Mucosa of descending colon (tissue), 3 donors: ENCODE measurements at regions not wholly inside any gene's neighbourhood (a gene's known extent, or its start where the extent isn't known, plus 50 kb on each side); places are given as distances from the start of the nearest gene placed in this dataset.

Experiments used
- ATAC-seq: fragments of 200-7000 bp; cut with Tn5 transposase; one replicate; pipeline ENCODE4 v1.9.1; 2020; ENCODE audit warnings: mild to moderate bottlenecking, moderate library complexity
- DNase-seq, 3 donors: peaks; one replicate each; pipeline ENCODE4 v3.0.0-alpha.2; 2020
- H3K36me3 ChIP-seq: fragments of 200-600 bp; one replicate; pipeline ENCODE4 v1.8.0; 2021; ENCODE audit warnings: low read depth, mild to moderate bottlenecking
- H3K4me1 ChIP-seq: fragments of 200-600 bp; one replicate; pipeline ENCODE4 v1.8.0; 2021; ENCODE audit warnings: low read depth, mild to moderate bottlenecking
- H3K4me3 ChIP-seq: fragments of 200-600 bp; one replicate; pipeline ENCODE4 v1.8.0; 2021; ENCODE audit warnings: mild to moderate bottlenecking
- H3K9me3 ChIP-seq: fragments of 200-600 bp; one replicate; pipeline ENCODE4 v1.8.0; 2021; ENCODE audit warnings: mild to moderate bottlenecking
- CTCF ChIP-seq: fragments of 200-600 bp; IDR thresholded peaks from one replicate; pipeline ENCODE4 v1.8.0; 2022; ENCODE audit warnings: antibody characterized with exemption, mild to moderate bottlenecking
- intact Hi-C, 2 donors: fragments of 100-400 bp; cut with DNase I in 1 of 2; cut with micrococcal nuclease in 1 of 2; formaldehyde crosslinking; loops; one replicate each; pipeline versions ENCODE4 v1.11.0 to v1.11.1; 2022; cut with DNase I, micrococcal nuclease
- donor health status: DM: no; HTN: no; CAD: no; lungs with moderate emphysema.
- donor health status: DM: no; HTN: no; CAD: no.
- donor health status: DM: no; HTN: yes; CAD: no.

- DNase-seq: peak; percentile 65 to 78 (median 75)
- Histone ChIP-seq H3K4me3 (no peak overlapping the region), H3K9me3 (no peaks in the 10 kb centered on the region), H3K4me1 (peaks cover 24% of the 10 kb centered on the region), H3K36me3 (no peaks in the 10 kb centered on the region)
- peak; percentile 79 for ATAC-seq
- intact Hi-C loops: loop anchor here (2.0 to 5.0 kb wide), 2 partner anchors 335 to 341 kb away; no protein-coding TSS in a partner anchor
- TF ChIP-seq CTCF: no peak
Measured at GRCh38 chr11:128291835-128292234, 295.5 kb downstream of the ETS1 start.

- ATAC-seq (peak; percentile 14), DNase-seq (peak in 2 of 3 donors; percentile 49 to 58)
- Histone ChIP-seq H3K4me3 (no peak overlapping the region), H3K4me1 (peaks cover 24% of the 10 kb centered on the region), H3K36me3 (no peaks in the 10 kb centered on the region), H3K9me3 (no peaks in the 10 kb centered on the region)
- intact Hi-C loops: loop anchor here (2.0 to 5.0 kb wide), 2 partner anchors 336 to 342 kb away; no protein-coding TSS in a partner anchor
- TF ChIP-seq CTCF: no peak
Measured at GRCh38 chr11:128291007-128291406, 296.4 kb downstream of the ETS1 start.

- intact Hi-C loops: loop anchor here (2.0 to 5.0 kb wide), 2 partner anchors 337 to 343 kb away; no protein-coding TSS in a partner anchor
- peak; percentile 85 for ATAC-seq
- Histone ChIP-seq H3K36me3 (no peaks in the 10 kb centered on the region), H3K4me1 (peaks cover 24% of the 10 kb centered on the region), H3K4me3 (peak overlapping the region; percentile 10), H3K9me3 (no peaks in the 10 kb centered on the region)
- DNase-seq: peak; percentile 80 to 89 (median 87)
- TF ChIP-seq CTCF: peak; percentile 70
Measured at GRCh38 chr11:128290106-128290840, 297.1 kb downstream of the ETS1 start.

- intact Hi-C loops: loop anchor here in 1 of 2 donors (10.0 kb wide), 1 partner anchor 114 kb away; no protein-coding TSS in a partner anchor
- no peak for TF ChIP-seq CTCF
- Histone ChIP-seq H3K4me3 (no peak overlapping the region), H3K4me1 (peaks cover 20% of the 10 kb centered on the region), H3K36me3 (no peaks in the 10 kb centered on the region), H3K9me3 (no peaks in the 10 kb centered on the region)
- DNase-seq (no peak), ATAC-seq (no peak)
Measured at GRCh38 chr11:128289048-128289447, 298.3 kb downstream of the ETS1 start.

GRCh38 chr11:128288368-128288767 lies 299.0 kb downstream of the ETS1 start:
- Histone ChIP-seq H3K9me3 (no peaks in the 10 kb centered on the region), H3K4me3 (no peak overlapping the region), H3K36me3 (no peaks in the 10 kb centered on the region), H3K4me1 (peaks cover 20% of the 10 kb centered on the region)
- intact Hi-C loops: loop anchor here in 1 of 2 donors (10.0 kb wide), 1 partner anchor 114 kb away; no protein-coding TSS in a partner anchor
- no peak for ATAC-seq
- no peak for DNase-seq
- no peak for TF ChIP-seq CTCF
